HG02852 (cell line): ENCODE measurements at regions not wholly inside any gene's neighbourhood (a gene's known extent, or its start where the extent isn't known, plus 50 kb on each side); places are given as distances from the start of the nearest gene placed in this dataset.
A peak's percentile ranks its signal among the peaks of the same experiment; 100 is the strongest.
"Not testable (repeated sequence)": the region's sequence is repeated elsewhere in the genome, so short reads cannot be mapped to it uniquely, and the experiment has no call there.

Source experiments
- ATAC-seq: cut with Tn5 transposase; IDR thresholded peaks from one replicate; pipeline ENCODE4 v1.9.1; 2021; ENCODE audit warnings: mild to moderate bottlenecking, moderate library complexity; ENCODE audit not compliant: unreplicated experiment

DNA sequence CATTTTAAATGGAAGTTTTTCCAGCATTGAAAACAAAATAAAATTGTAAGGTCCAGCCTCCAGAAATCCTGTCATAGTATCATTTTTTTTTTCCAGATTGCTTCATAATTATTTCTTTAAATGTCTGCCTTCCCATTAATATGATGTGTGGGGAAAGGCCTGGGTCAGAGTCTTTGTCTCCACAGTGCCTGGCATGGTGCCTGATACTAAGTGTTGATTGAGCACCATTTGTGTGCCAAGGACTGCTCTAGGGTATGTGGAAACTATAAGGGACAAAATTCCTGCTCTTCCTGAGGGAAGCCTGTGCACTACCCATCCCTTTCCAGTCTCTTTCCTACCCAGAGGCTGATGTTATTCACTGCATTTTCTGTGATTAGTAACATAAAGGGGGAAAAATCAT lies 53.1 kb upstream of the BEND4 start:
- no peak for ATAC-seq

DNA sequence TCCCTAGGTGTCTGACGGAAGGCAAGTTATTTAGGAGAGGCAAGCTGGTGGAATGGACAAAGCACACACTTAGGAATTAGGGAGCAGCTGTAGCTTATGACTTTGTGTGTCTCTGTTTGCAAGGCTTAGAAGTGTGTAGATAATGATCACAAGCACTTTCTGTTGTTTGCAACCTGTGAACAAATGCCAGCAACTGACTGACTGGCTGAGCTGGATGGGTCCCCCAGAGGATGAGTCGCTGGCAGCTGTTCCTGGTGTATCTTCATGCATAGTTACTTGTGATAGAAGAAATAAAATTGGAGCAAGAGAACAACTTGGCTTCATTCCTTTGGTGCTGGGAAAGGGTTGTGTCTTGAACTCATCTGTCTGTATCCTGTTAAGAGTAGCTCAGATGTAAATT lies 64.2 kb upstream of the BEND4 start:
- ATAC-seq = no peak

DNA sequence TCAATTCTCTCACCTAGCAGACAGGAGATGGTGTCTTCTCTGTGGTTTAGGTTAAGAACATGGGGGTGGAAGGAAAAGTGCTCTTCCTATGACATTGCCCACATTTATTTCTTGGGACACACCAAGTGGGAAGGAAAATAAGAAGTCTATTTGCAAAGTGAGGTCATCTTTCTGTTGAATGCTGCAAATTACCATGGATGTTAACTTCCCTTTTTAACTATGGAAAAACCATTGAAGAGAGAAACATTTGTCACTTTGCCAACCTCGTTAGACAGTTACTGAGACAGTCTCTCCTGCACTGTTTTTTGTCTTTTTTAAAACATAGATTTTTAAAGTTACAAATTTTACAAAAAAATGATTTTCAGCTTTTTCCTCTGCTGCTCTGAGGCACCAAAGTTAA lies 72.8 kb upstream of the BEND4 start:
- no peak for ATAC-seq

DNA sequence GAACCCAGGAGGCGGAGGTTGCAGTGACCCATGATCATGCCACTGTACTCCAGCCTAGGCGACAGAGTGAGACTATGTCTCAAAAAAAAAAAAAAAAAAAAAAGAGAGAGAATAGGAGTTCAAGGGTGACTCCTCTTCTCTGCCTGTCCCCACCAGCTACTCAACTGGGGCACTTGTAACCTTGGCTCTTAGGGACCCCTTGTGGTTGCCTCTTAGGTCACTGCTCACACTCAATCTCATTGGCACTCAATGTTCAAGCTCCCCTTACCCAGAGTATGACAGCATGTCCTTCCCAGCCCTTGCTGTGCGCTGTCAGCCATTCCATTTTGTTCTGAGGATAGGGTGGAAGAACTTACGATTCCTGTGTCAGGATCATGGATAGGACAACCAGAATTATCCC lies 82.4 kb upstream of the BEND4 start:
- ATAC-seq = no peak

DNA sequence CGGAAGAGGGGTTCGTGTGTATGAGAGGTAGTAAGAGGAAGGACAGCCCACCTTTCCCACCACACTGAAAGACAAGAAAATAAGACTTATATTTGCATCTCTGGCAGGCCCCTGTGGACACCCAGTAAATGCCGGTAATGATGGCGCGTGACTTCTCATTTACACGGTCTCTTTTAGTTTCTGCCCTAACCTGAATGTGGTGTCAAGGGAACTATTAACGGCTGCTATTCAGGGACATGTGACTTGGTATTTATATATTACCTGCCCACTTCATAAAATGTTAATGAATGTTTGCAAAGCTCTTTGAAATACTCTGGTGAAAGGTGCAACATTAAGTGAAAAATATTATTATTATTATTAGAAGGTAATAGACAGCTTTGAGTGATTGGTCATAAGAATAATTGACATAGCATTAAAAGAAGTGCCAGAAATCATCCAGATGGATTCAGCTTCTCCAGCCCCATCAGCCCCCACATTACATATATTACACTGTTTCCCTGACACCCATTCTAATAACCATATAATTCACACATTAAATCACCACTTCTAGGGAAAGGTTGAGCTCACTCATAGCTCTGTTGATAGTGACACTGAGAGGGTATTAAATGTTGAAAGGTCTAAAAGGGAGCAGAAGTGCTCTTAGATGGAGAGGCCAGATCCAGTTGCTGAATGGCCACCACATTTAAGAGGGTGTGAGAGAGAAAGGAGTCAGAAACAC lies 83.0 kb upstream of the BEND4 start:
- ATAC-seq = no peak

DNA sequence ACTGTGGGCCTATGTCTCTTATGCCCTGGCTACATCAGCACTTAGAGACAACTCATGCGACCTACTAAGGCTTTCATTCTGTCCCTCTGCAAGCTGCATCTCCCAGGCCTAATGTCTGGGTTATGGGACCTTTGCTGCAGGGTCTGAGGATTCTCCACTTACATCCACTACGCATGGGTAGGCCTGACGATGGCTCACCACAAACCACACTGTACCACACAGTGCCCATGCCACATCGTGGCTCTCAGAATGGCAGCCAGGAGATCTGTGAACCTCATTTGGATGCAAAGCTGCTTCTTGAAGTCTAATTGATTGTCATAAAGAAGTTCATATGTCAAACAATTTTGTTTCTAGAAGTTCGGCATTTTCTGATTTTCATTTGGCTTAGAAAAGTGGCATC lies 84.6 kb upstream of the BEND4 start:
- no peak for ATAC-seq

DNA sequence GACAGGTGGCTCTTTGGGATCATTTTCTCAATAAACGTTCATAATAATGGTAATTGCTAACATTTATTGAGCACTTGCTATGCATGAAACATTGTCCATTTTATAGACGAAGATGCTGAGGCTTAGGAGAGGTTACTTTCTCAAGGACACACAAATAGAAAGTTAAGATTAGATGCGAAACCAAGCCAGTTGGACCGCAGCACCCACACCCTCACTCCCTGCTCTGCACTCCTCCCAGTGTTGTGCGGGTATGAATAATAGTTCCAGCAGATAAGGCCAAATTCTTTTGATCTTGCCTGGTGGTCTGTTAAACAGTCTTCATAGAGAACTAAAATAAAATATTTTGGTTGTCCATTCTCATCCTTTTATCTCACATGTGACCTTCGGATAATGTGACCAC lies 85.0 kb upstream of the BEND4 start:
- no peak for ATAC-seq

DNA sequence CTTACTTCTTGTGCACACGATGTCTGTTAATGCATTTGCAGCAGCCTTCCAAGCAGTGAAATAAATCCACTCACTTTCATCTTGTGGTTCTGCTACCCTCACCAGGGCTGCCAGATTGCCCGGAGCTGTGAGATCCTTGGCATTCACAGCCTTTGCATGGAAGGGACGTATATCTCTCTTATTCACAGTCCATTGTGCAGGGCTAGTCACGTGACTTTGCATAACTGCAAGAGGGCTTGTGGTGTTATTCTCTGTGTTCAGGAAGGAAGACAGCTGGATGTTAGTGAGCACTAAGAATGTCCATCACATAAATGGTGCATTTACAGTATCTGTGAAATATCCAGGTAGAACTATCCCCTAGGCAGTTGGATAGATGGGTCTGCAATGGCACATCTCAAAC lies 96.5 kb upstream of the BEND4 start:
- no peak for ATAC-seq

DNA sequence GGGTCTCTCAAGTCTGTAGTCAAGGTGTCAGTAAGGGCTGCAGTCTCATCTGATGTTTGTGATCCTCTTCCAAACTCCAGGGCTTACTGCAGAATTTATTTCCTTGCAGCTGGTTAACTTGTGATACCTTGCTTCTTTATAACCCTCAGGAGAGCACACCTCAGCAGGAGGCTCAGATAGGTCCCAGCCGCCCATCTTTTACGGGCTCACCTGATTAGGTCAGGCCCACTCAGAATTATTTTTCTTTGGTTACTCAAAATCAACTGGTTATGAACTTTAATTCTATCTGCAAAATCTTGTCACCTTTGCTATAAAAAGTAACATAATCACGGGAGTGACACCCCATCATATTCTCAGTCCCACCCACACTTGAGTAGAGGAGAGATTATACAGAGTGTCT lies 99.9 kb upstream of the BEND4 start:
- no peak for ATAC-seq

DNA sequence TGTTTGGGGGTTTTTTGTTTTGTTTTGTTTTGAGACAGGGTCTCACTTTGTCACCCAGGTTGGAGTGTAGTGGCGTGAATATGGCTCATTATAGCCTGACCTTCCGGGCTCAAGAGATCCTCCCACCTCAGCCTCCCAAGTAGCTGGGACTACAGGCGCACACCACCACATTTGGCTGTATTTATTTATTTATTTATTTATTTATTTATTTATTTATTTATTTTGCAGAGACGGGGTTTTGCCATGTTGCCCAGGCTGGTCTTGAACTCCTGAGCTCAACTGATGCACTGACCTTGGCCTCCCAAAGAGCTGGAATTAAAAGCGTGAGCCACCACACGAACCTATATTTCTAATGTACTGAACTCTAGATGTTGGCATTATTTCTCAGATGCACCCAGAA lies 105.2 kb upstream of the BEND4 start:
- not testable (repeated sequence) for ATAC-seq

DNA sequence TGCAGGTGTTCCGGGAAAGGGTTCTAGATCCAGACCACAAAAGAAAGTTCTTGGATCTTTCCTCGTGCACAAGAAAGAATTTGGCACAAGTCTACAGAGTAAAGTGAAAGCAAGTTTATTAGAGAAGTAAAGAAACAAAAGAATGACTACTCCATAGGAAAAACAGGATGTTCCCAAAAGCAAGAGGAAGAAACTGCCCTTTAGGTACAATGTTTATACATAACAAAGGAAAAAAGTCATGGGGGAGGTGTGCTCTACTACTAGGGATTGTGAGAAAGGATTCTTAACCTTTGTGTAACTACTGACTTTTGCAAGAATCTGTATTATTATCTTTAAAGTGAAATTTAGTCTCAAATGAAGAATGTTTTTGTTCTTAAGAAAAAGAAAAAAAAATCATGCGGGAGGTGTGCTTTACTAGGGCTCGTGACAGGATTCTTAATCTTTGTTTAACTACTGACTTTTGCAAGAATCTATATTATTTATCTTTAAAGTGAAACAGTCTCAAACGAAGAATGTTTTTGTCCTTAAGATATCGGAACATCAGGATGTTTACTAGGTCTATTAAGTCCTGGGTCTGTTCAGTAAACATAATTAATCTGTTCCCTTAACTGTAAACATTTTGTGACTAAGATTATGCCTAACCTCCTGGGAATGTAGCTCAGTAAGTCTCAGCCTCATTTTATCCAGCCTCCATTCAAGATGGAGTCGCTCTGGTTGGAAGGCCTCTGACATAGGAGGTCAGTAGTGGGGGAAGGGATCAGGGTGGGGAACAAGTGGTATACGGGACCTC lies 110.4 kb upstream of the BEND4 start:
- no peak for ATAC-seq

DNA sequence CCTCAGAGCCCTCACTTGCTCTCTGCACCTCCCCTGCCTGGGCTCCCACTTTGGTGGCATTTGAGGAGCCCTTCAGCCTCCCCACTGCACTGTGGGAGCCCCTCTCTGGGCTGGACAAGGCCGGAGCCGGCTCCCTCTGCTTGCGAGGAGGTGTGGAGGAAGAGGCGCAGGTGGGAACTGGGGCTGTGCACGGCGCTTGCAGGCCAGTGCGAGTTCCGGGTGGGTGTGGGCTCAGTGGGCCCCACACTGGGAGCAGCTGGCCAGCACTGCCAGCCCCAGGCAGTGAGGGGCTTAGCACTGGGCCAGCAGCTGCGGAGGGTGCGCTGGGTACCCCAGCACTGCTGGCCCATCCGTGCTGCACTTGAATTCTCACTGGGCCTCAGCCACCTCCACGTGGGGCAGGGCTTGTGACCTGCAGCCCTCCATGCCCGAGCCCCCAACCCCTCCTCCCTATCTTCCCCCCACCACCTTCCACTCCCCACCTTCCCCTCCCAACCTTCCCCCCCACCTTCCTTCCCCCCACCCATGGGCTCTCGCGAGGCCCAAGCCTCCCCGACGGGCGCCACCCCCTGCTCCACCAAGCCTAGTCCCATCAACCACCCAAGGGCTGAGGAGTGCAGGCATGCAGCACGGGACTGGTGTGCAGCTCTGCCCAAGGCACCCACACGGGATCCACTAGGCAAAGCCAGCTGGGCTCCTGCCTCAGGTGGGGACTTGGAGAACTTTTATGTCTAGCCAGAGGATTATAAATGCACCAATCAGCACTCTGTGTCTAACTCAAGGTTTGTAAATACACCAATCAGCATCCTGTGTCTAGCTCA lies 113.5 kb upstream of the BEND4 start:
- ATAC-seq = no peak

DNA sequence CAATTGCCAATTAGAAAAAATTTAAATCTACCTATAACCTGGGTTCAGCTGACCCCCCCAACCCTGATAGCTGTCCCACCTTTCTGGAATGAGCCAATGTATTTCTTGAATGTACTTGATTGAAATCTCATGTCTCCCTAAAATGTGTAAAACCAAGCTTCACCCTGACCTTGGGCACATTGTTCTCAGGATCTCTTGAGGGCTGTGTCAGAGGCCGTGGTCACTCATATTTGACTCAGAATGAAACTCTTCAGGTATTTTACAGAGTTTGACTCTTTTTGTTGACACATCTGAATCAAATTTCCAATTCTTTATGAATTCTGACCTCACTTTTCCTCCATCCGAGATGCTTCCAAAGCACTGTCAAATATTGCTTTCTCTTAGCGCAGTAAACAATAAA lies 115.3 kb upstream of the BEND4 start:
- ATAC-seq = no peak

DNA sequence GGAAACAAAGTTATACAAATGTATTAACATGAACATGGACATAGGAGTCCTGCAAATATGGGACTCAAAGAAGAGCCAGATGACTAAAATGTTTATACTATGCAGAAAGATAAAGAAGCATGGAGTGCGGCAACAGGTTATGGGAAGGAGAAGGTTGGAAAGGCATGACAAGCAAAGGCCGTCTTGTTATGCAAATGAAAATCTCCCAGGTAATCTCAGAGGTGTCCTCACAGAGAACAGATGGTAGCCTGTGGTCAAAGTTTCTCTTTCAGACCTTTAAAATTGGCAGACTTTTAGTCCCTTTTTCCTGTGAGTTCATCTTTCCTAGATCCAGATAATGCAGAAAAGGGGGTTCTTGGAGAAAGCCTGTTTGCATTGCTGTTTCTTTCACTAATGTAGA lies 116.4 kb upstream of the BEND4 start:
- no peak for ATAC-seq

DNA sequence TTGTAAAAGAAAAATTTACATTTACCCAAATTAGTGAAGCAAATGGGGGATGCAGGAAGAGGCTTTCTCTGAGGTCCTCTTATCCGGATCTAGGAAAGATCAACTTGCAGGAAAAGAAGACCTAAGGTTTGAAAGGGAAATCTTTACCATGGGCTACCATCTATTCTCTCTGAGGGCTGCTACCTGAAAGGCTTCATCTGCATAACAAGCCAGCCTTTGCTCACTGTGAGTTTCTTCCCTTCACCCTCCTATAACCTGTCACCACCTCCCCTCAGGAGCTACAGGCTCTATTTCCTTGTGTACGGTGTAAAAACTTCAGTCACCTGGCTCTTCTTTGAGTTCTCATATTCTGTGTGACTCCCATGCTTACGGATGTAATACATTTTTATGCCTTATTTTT lies 118.6 kb upstream of the BEND4 start:
- no peak for ATAC-seq

DNA sequence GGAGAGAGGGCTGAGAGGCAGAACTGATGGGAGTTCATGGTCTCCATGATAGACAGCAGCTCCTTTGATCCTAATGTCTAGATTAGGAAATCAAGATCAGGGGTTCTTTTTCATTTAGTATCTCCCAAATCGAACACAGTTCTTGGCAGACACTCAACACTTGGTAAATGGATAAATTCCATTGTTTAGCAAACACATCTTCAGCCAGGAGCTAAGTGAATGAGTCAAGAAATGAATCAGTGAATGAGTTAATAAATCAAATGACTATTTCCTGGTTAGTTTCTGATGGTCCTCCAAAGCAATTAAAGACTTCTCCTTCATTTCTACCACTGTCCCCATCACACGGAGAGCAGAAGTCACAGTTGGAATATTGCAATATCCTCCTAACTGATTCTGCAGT lies 120.0 kb upstream of the SHISA3 start:
- no peak for ATAC-seq

DNA sequence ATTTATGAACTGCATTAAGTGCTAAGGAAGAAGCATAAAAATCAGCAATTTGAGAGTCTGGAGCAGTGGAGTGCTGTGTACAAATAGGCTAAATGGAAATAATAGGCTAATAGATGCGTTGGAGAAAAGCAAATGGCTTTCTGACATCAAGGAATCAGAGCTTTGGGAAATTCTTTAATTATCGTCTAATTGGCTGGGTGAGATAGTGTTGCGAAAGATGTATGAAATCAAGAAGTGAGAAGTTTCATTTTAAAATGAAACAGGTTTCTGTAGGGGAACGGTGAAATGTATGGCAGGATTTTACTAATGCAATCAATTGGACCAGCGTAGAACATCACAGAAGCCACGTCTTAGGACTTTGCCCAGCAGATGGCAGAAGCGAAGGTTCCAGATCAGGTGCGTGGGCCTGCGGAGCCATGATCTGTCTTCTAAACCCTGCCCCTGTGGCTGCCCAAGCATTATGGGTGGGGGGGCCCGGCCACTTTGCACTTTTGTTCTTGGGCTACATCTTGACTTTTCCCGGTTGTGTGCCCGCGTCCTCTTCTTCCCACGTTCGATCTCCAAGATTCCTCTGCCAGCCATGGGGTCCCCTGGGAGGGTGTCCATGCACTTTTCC lies 118.5 kb upstream of the SHISA3 start:
- ATAC-seq = no peak

DNA sequence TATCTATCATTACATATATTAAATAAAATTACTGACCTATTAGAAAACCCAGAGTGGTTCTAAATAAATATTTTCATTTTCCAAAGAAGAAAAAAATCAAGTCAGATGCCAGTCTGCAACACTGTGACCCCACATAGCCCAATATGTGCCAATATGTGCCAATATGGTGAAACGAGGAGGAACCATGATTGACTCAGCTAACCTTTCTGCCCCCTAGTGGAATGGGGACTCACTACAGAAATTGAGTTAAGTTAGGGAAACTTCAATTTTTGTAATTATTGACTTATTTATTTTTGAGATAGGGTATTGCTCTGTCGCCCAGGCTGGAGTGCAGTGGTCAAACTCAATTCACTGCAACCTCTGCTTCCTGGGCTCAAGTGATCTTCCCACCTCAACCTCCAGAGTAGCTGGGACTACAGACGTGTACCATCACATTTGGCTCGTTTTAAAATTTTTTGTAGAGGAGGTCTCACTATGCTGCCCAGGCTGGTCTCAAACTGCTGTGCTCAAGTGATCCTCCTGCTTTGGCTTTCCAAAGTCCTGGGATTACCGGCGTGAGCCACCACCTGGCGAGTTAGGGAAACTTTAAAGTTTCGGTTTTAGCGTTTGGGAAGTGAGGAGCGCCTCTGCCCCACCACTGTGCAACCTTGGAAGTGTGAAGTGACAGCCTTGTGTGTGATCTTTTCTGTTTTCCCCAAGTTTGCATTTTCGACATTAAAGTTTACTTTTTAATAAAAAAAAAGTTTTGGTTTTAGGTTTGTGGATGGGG lies 116.8 kb upstream of the SHISA3 start:
- no peak for ATAC-seq

DNA sequence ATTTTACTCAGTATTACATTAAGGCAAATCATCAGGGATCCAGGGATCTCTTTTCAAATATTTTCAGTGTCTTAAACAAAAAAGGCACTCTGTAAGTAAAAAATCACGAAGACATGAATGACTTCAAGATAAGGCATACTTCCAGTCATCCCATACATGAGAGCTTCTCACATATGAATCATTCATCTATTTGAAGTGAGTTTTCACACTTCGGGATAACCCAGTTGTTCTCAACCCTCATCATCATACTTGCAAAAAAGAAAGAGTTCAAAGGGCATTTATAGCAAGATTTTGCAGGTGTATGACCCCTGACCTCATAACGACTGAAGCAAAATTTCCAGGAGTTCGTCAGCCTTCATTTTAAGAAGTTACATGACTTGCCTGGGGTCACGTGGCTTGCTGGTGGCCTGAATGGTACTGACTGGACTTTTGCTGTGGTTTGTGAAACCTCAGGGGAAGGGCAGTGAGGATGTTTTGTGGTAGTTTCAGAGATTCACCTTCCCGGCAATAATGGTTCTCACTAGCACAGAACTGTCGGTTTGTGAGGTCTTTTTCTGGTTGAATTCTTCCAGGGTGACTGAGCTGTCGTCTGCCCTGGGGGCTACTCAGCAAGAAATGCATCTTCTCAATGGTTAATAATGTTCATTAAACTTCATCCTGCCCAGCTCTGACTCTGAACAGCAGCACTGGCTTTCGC lies 115.8 kb upstream of the SHISA3 start:
- peak; percentile 57 for ATAC-seq
